ENCODE measurements at regions not wholly inside any gene's neighbourhood (a gene's known extent, or its start where the extent isn't known, plus 50 kb on each side); places are given as distances from the start of the nearest gene placed in this dataset.

DNA sequence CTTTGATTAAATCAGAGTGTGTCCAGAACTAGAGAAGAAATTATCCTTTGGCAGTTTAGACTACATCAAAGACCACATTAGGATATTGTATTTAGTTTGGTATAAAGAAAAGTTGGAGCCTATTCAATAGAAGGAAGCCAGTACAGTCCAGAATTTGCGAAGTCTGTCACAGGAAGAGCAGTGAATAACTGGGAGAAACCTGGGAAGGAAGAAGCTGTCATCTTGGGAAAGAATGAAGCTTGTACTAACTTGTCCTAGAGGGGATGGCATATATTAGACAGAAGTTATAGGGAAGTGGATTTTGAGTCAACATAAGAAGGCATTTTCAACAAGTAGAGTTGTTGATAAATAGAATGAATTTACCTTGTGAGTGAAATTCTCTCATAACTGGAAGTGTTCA, 386.7 kb downstream of the LRIG3 start:
- peaks cover 2% of the 10 kb centered on the region for H3K4me1 ChIP-seq (ENCODE audit: control insufficient read depth, insufficient read depth, low read length)
- H3K27me3 ChIP-seq (ENCODE audit: control insufficient read depth, insufficient read depth, low read length), result no peaks in the 10 kb centered on the region
- no peak overlapping the region for H3K27ac ChIP-seq (ENCODE audit: low read depth, low read length)
- no peak overlapping the region for H3K9ac ChIP-seq (ENCODE audit: low read length)
- no peak overlapping the region for H3K4me3 ChIP-seq (ENCODE audit: low read length)
- no peaks in the 10 kb centered on the region for H3K36me3 ChIP-seq (ENCODE audit: control insufficient read depth, insufficient read depth, low read length)

DNA sequence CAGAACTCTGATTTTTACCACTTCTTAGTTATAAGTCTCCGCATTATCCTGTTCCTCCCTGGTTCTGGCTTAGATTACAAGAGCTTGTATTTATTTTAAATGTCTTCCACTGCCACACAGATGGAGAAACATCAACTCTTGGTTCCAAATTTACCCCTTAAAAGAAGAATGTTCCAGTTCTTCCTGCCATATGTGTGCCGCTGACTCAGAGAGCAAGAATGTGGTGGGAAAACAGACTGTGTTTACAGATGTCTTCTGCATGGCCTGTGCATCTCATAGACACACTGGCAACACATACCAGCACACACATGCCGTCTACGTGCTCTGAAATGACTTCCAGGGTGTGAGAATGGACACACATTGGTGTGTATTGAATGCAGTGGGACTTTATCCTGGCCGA, 383.0 kb downstream of the LRIG3 start:
- Histone ChIP-seq H3K4me1 (ENCODE audit: control insufficient read depth, insufficient read depth, low read length) (peaks cover 2% of the 10 kb centered on the region), H3K36me3 (ENCODE audit: control insufficient read depth, insufficient read depth, low read length) (no peaks in the 10 kb centered on the region), H3K27ac (ENCODE audit: low read depth, low read length) (no peak overlapping the region), H3K9ac (ENCODE audit: low read length) (no peak overlapping the region), H3K27me3 (ENCODE audit: control insufficient read depth, insufficient read depth, low read length) (no peaks in the 10 kb centered on the region), H3K4me3 (ENCODE audit: low read length) (no peak overlapping the region)

DNA sequence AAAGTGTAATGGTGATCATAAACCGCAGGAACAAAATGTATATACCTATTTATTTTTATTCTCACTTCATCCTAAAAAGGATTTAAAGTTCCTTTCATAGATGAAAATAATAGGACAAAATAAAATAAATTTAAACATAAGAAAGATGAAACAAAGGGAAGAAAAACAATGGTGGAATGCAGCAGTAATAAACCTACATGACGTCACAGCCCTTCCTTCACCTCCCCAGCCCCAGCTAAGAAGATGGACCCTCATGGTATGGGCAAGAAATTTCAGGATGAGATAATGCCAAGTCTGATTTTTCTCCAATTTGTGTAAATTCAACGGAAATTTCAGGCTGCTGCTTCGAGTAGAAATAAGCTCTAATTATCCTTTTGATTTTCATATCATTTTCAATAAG, 381.0 kb downstream of the LRIG3 start:
- Histone ChIP-seq H3K4me3 (ENCODE audit: low read length) (no peak overlapping the region), H3K36me3 (ENCODE audit: control insufficient read depth, insufficient read depth, low read length) (no peaks in the 10 kb centered on the region), H3K27me3 (ENCODE audit: control insufficient read depth, insufficient read depth, low read length) (no peaks in the 10 kb centered on the region), H3K27ac (ENCODE audit: low read depth, low read length) (no peak overlapping the region), H3K9ac (ENCODE audit: low read length) (no peak overlapping the region), H3K4me1 (ENCODE audit: control insufficient read depth, insufficient read depth, low read length) (peaks cover 2% of the 10 kb centered on the region)

DNA sequence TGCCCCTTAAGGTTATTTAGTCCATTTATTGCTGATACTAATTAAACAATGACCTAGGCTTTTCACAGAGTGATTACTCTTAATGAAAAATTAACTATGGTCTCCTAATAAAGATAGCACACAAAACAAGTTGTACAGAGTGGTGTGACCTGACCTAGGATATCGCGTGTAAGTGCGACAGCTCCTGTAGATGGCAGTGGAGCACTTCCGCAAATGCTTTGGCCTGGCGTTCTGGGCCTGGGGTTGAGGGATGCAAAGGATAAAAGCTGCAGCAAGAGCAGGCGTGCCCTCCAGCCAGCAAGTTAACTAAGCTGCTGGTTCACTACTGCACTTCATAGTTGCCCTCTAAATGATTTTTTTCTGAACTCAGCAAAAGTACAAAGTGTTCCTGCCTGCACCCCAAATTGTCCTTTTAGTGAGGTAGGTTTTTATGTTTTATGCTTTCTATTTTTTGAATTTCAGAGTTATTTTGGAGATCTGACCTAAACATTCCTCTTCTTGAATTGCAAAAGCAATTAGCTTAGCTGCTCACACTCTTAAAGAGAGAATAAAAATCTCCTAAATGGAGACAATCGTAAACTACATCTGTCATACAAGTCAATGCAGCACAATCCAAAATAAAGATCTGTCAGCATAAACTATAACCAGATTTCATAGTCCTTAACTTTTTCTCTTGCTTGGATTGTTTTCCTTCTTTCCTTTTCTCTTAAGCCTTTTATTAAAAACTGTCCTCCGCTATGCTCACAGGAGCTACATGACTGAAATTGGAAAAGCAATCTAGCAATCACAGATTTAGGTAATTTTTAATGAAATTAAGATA, 379.6 kb downstream of the LRIG3 start:
- no peaks in the 10 kb centered on the region for H3K36me3 ChIP-seq (ENCODE audit: control insufficient read depth, insufficient read depth, low read length)
- no peak overlapping the region for H3K27ac ChIP-seq (ENCODE audit: low read depth, low read length)
- H3K9ac ChIP-seq (ENCODE audit: low read length), result no peak overlapping the region

DNA sequence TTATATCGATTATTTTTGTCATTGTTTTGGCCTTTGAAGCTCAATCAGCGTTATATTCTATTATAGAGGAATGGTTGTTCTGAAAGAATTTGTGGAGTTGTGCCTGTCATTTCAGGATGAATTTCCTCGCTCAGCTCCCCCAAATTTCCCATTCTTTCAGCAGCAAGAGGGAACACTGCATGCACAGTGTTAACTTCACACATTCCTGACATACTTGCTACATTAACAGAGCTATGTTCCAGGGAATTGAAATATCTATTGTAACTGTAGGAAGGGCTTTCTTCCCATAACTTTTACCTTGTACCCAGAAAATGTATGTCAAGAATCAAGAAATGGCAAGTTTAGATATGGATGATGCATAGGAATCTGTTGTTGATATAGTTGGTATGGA, 379.0 kb downstream of the LRIG3 start:
- no peaks in the 10 kb centered on the region for H3K27me3 ChIP-seq (ENCODE audit: control insufficient read depth, insufficient read depth, low read length)
- peaks cover 2% of the 10 kb centered on the region for H3K4me1 ChIP-seq (ENCODE audit: control insufficient read depth, insufficient read depth, low read length)
- no peak overlapping the region for H3K27ac ChIP-seq (ENCODE audit: low read depth, low read length)
- H3K36me3 ChIP-seq (ENCODE audit: control insufficient read depth, insufficient read depth, low read length), result no peaks in the 10 kb centered on the region
- H3K4me3 ChIP-seq (ENCODE audit: low read length), result no peak overlapping the region
- H3K9ac ChIP-seq (ENCODE audit: low read length), result no peak overlapping the region

More for the DNA sequence above, 379.6 kb downstream of the LRIG3 start:
- no peaks in the 10 kb centered on the region for H3K27me3 ChIP-seq (ENCODE audit: control insufficient read depth, insufficient read depth, low read length)
- H3K4me3 ChIP-seq (ENCODE audit: low read length), result no peak overlapping the region
- peaks cover 2% of the 10 kb centered on the region for H3K4me1 ChIP-seq (ENCODE audit: control insufficient read depth, insufficient read depth, low read length)

DNA sequence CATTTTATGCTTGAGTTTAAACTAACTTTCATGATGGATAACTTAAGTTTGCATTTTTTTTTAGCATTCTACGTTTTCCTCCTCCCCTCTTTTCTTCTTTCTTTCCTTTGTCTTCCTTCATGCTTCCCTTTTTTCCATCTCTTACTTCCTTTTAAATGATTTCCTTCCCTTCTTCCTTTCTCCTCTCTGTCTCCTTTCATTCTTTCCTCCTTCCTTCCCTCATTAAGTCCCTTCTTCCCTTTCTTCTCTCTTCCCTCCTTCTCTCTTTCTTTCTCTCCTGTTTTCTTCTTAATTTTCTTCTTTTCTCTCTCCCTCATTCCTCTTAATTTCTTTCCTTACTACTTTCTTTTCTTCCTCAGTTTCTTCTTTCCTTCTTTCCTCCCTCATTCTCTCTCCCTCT, 376.0 kb downstream of the LRIG3 start:
- Histone ChIP-seq H3K27ac (ENCODE audit: low read depth, low read length) (no peak overlapping the region), H3K27me3 (ENCODE audit: control insufficient read depth, insufficient read depth, low read length) (no peaks in the 10 kb centered on the region), H3K36me3 (ENCODE audit: control insufficient read depth, insufficient read depth, low read length) (no peaks in the 10 kb centered on the region), H3K4me1 (ENCODE audit: control insufficient read depth, insufficient read depth, low read length) (no peaks in the 10 kb centered on the region), H3K9ac (ENCODE audit: low read length) (no peak overlapping the region), H3K4me3 (ENCODE audit: low read length) (no peak overlapping the region)

DNA sequence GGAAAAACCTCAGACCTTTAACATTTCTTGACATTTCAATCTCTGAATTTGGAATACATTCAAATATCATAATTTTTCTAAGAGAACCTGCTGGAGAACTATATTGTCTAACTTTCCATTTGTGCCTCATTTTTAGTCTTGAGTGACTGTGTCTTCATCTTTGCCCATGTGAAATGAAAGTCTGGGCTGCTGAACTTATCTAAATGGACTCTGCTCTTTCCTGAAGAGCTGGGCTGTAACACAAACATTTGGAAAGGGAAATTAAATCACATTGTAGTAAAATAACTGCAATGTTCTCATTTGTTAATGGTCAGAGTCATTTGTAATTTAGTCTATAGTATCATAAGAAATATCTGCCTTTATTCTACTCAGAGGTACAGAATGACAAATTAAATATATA, 373.1 kb downstream of the LRIG3 start:
- Histone ChIP-seq H3K9ac (ENCODE audit: low read length) (no peak overlapping the region), H3K27me3 (ENCODE audit: control insufficient read depth, insufficient read depth, low read length) (no peaks in the 10 kb centered on the region), H3K36me3 (ENCODE audit: control insufficient read depth, insufficient read depth, low read length) (no peaks in the 10 kb centered on the region), H3K4me1 (ENCODE audit: control insufficient read depth, insufficient read depth, low read length) (no peaks in the 10 kb centered on the region), H3K27ac (ENCODE audit: low read depth, low read length) (no peak overlapping the region), H3K4me3 (ENCODE audit: low read length) (no peak overlapping the region)

DNA sequence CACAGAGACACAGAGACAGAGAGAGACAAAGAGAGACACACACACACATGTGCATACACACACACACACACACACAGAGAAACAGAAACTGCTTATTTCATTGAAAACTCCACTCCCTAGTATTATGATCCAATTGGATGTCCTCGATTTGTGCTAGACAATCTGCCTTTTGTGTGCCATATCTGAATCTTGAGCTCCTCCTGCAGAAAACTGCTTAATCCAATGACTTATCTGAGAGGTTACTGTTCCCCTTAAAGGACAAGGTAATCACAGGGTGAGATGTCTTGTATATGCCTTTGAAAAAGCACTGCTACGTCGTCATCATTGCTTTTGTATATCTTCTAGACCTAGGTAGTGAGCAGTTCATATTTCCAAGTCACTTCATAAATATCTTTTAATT, 371.5 kb downstream of the LRIG3 start:
- Histone ChIP-seq H3K9ac (ENCODE audit: low read length) (no peak overlapping the region), H3K27me3 (ENCODE audit: control insufficient read depth, insufficient read depth, low read length) (no peaks in the 10 kb centered on the region), H3K4me1 (ENCODE audit: control insufficient read depth, insufficient read depth, low read length) (no peaks in the 10 kb centered on the region), H3K36me3 (ENCODE audit: control insufficient read depth, insufficient read depth, low read length) (no peaks in the 10 kb centered on the region), H3K27ac (ENCODE audit: low read depth, low read length) (no peak overlapping the region), H3K4me3 (ENCODE audit: low read length) (no peak overlapping the region)

DNA sequence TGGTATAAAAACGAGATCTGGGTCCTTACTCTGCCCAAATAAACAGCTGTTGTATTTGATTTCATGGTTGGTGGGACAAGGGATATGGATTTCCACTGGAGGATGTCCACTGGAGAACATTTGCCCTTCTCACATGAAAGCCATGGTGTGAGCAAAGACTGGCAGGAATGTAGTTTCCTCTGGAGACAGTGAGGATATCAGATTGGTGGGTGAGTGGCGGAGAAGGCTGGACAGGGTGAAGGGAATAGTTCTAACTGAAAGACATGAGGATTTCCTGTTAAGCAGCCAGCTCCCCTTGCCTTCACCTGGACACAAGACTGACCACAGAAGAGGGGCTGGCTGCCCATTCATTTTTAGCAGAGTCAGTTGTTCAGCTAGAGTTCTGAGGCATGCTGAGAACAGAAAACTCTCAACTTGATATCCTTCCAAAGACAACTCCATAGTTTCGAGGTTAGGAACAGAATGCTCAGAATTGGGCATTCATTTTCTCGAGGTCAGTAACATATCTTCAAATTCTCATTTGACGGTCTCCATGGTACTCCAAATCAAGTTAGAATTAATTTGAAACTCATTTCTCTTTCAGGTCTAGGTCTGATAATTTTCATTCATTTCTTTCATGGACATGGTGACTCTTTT, 365.7 kb downstream of the LRIG3 start:
- H3K4me1 ChIP-seq (ENCODE audit: control insufficient read depth, insufficient read depth, low read length), result no peaks in the 10 kb centered on the region
- no peak overlapping the region for H3K9ac ChIP-seq (ENCODE audit: low read length)
- no peak overlapping the region for H3K27ac ChIP-seq (ENCODE audit: low read depth, low read length)
- H3K4me3 ChIP-seq (ENCODE audit: low read length), result no peak overlapping the region
- H3K36me3 ChIP-seq (ENCODE audit: control insufficient read depth, insufficient read depth, low read length), result no peaks in the 10 kb centered on the region
- no peaks in the 10 kb centered on the region for H3K27me3 ChIP-seq (ENCODE audit: control insufficient read depth, insufficient read depth, low read length)

DNA sequence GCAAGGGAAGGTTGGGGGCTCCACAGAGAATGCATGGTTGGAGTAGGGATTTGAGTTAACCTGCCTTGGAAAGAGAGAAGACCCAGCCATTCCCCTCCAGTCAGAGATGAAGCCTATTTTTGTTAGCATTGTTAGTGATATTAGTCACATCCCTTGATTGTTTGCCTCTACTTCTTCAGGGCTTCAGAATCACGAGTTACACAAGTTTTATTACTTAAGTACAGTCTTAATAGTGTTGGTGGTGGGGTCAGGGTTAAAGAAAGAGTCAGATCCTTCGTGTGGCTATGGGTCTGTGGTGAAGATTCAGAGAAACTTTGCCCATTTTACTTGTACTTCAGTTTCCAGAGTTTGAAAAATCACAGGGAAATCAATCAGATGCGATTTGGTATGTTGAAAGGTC, 363.1 kb downstream of the LRIG3 start:
- Histone ChIP-seq H3K27ac (ENCODE audit: low read depth, low read length) (no peak overlapping the region), H3K9ac (ENCODE audit: low read length) (no peak overlapping the region), H3K36me3 (ENCODE audit: control insufficient read depth, insufficient read depth, low read length) (no peaks in the 10 kb centered on the region), H3K4me1 (ENCODE audit: control insufficient read depth, insufficient read depth, low read length) (no peaks in the 10 kb centered on the region), H3K27me3 (ENCODE audit: control insufficient read depth, insufficient read depth, low read length) (no peaks in the 10 kb centered on the region), H3K4me3 (ENCODE audit: low read length) (no peak overlapping the region)

DNA sequence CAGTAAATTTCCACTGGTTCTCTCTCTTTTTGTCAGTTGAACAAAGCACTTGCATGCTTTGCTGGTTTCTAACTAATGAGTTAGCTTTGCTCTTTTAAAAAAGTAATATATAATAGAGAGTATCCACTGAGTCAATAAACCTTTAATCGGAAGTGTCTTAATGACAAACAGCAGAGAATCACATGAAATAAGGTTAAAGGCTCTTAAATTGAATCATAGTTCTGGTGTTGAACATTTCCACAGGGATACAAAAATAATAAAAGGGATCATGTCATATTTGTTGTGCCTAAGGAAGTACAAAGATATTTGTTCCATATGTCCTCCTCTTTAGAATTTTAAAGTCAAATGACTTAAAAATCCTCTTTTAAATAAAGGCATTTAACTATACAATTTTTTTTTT, 362.6 kb downstream of the LRIG3 start:
- H3K4me3 ChIP-seq (ENCODE audit: low read length), result no peak overlapping the region
- H3K4me1 ChIP-seq (ENCODE audit: control insufficient read depth, insufficient read depth, low read length), result no peaks in the 10 kb centered on the region
- no peaks in the 10 kb centered on the region for H3K27me3 ChIP-seq (ENCODE audit: control insufficient read depth, insufficient read depth, low read length)
- H3K36me3 ChIP-seq (ENCODE audit: control insufficient read depth, insufficient read depth, low read length), result no peaks in the 10 kb centered on the region
- no peak overlapping the region for H3K27ac ChIP-seq (ENCODE audit: low read depth, low read length)
- H3K9ac ChIP-seq (ENCODE audit: low read length), result no peak overlapping the region

DNA sequence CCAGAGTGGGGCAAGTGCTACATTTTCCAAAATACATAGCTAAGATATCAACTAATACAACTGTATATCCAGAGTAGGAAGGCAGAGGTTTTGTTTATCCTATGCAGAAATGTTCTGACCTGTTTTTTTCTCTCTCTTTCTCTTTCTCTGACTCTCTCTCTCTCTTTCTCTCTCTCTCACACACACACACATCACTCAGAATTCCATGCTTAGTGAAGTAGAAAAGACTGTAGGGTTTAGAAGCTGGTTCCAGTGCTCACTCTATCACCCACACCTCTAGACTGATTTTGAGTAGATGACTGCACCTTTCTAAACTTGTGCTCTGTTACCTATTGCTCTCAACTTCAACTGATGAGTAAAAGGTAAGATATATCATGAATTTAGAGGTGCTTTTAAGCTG, 356.7 kb downstream of the LRIG3 start:
- no peak overlapping the region for H3K4me3 ChIP-seq (ENCODE audit: low read length)

DNA sequence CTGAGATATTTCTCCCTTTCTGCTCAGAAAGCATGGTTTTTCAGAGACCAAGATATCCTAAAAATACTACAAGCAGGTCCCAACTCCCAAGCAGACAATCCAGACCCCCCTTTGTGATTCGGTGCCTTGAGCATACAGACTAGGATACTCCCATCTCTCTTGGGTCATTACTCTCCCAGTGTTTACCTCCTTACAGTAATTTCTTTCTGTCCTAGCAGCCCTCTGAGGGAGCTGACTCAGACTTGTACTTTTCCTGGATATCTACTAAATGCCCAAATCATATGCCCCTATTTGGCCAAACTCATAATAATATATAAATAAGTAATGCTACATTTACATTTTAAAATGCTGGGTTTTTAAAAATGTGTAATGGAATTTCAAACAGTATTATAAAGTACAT, 355.6 kb downstream of the LRIG3 start:
- no peak overlapping the region for H3K9ac ChIP-seq (ENCODE audit: low read length)
- no peaks in the 10 kb centered on the region for H3K27me3 ChIP-seq (ENCODE audit: control insufficient read depth, insufficient read depth, low read length)
- H3K36me3 ChIP-seq (ENCODE audit: control insufficient read depth, insufficient read depth, low read length), result no peaks in the 10 kb centered on the region
- H3K4me1 ChIP-seq (ENCODE audit: control insufficient read depth, insufficient read depth, low read length), result no peaks in the 10 kb centered on the region
- no peak overlapping the region for H3K27ac ChIP-seq (ENCODE audit: low read depth, low read length)
- no peak overlapping the region for H3K4me3 ChIP-seq (ENCODE audit: low read length)

More for the DNA sequence above, 356.7 kb downstream of the LRIG3 start:
- Histone ChIP-seq H3K27ac (ENCODE audit: low read depth, low read length) (no peak overlapping the region), H3K36me3 (ENCODE audit: control insufficient read depth, insufficient read depth, low read length) (no peaks in the 10 kb centered on the region), H3K27me3 (ENCODE audit: control insufficient read depth, insufficient read depth, low read length) (no peaks in the 10 kb centered on the region), H3K9ac (ENCODE audit: low read length) (no peak overlapping the region), H3K4me1 (ENCODE audit: control insufficient read depth, insufficient read depth, low read length) (no peaks in the 10 kb centered on the region)
